ENCODE measurements at regions not wholly inside any gene's neighbourhood (a gene's known extent, or its start where the extent isn't known, plus 50 kb on each side); places are given as distances from the start of the nearest gene placed in this dataset.

DNA sequence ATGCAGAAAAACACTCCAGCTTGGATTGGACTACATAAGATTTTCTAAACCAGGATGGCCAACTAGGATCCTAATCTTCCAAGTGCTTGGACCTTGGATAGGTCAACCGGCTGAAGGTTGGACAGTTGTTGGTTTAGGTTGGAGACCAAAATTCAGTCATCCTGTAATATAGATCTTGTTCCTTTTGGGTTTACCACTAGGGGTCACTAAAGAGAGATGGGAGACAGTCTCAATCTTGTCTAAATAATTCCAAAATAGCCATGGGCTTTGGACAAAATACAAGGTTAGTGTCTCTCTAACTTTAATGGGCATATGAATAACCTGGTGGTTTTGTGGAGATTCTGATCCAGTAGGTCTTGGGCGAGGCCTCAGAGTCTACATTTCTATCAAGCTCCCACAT, 148.7 kb upstream of the ERCC6L2 start:
- H3K27ac Mint-ChIP-seq, result no peak overlapping the region
- H3K36me3 Mint-ChIP-seq, result no peaks in the 10 kb centered on the region
- peaks cover 0 to 27% (median 5%) of the 10 kb centered on the region in 7 donors for H3K9me3 Mint-ChIP-seq
- Histone ChIP-seq H3K4me1 (ENCODE audit: control insufficient read depth, insufficient read depth, low read length, poor library complexity, severe bottlenecking) (peaks cover 19% of the 10 kb centered on the region), H3K4me3 (ENCODE audit: low read depth, low read length) (no peak overlapping the region), H3K9me3 (ENCODE audit: control insufficient read depth in 2 of 2, low read length in 2 of 2) (peaks cover 5 to 18% of the 10 kb centered on the region in 2 experiments), H3K27me3 (ENCODE audit: control insufficient read depth, insufficient read depth, low read length) (no peaks in the 10 kb centered on the region), H3K27ac (ENCODE audit: insufficient read depth, low read length, poor library complexity, severe bottlenecking) (no peak overlapping the region), H3K36me3 (ENCODE audit: control insufficient read depth, insufficient read depth, low read length) (no peaks in the 10 kb centered on the region)
- DNase-seq (peak in 1 of 3 donors; percentile 32), ATAC-seq (ENCODE audit: low read depth in 2 of 2) (no peak)
- peaks cover 8 to 39% (median 21%) of the 10 kb centered on the region in 4 donors for H3K4me1 Mint-ChIP-seq
- H3K27me3 Mint-ChIP-seq, result peaks cover 9% of the 10 kb centered on the region
- H3K4me3 Mint-ChIP-seq, result no peak overlapping the region

DNA sequence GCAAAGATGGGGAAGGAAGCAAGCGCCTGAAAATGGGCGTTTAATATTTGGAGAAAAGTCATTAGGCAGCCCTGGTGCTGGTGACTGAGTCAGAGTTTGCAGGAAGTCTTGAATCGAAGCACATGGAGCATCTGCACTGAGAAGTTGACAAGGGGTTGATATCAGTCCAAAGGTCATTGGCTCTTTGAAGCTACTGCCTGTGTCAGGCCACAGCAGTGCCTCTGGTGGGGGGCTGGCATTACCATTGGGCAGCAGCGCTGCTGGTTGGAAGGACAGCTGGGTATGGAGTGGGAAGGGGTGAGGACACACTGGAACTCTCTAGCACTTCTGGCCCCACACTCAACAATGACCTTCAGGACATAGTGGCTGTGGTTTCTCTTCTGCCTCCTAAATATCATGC, 150.4 kb upstream of the ERCC6L2 start:
- peak overlapping the region; percentile 62 for H3K27ac ChIP-seq (ENCODE audit: insufficient read depth, low read length, poor library complexity, severe bottlenecking)
- no peaks in the 10 kb centered on the region for H3K36me3 Mint-ChIP-seq
- DNase-seq (no peak), ATAC-seq (ENCODE audit: low read depth in 2 of 2) (peak in 1 of 2 donors; percentile 5)
- H3K4me3 ChIP-seq (ENCODE audit: low read depth, low read length), result no peak overlapping the region
- peaks cover 5 to 18% of the 10 kb centered on the region in 2 experiments for H3K9me3 ChIP-seq (ENCODE audit: control insufficient read depth in 2 of 2, low read length in 2 of 2)
- H3K27me3 ChIP-seq (ENCODE audit: control insufficient read depth, insufficient read depth, low read length), result no peaks in the 10 kb centered on the region
- peaks cover 9% of the 10 kb centered on the region for H3K27me3 Mint-ChIP-seq
- H3K36me3 ChIP-seq (ENCODE audit: control insufficient read depth, insufficient read depth, low read length), result no peaks in the 10 kb centered on the region
- H3K4me3 Mint-ChIP-seq, result peak overlapping the region; percentile 8 to 33 (median 30)
- H3K4me1 ChIP-seq (ENCODE audit: control insufficient read depth, insufficient read depth, low read length, poor library complexity, severe bottlenecking), result peaks cover 19% of the 10 kb centered on the region
- peak overlapping the region; percentile 43 to 63 (median 55) for H3K27ac Mint-ChIP-seq
- H3K9me3 Mint-ChIP-seq, result peaks cover 0 to 25% (median 5%) of the 10 kb centered on the region in 7 donors
- peaks cover 8 to 39% (median 22%) of the 10 kb centered on the region in 4 donors for H3K4me1 Mint-ChIP-seq

DNA sequence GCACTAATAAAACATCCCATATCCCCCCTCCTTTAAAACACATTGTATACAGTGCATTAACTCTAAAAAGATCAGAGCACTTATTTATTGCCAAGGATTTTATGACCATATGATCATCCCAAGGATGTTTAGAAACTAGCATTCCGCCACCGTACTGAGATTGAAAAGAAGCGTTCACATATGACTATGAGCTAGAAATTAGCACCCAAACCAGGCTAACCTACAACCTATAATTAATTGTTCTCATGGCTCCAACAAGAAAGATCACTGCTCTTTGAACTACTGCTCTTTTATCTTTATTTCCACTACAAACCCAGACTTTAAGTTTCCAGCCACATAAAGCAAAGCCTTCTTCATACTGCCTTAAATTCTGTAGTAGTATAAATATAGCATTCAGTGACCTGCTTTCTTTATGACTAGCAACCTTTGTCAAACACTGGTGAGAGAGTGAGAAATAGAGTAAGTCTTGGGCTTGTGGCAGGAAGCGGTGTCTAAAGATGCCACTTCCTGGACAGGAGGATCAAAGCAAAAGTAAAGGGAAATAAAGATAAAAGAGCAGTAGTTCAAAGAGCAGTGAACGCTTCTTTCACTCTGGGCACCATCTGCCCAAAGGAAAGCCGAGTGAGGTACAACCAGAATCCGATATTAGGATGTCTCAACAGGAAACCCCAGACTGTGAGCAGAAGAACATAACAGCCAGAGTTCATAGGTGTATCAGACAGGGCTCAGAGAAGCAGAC, 151.1 kb upstream of the ERCC6L2 start:
- peak; percentile 37 to 90 (median 88) for DNase-seq
- Mint-ChIP-seq H3K27ac (peak overlapping the region; percentile 43 to 68 (median 55)), H3K4me1 (peaks cover 8 to 39% (median 22%) of the 10 kb centered on the region in 4 donors), H3K4me3 (peak overlapping the region; percentile 8 to 46 (median 30)), H3K9me3 (peaks cover 0 to 25% (median 5%) of the 10 kb centered on the region in 7 donors), H3K27me3 (peaks cover 9% of the 10 kb centered on the region), H3K36me3 (no peaks in the 10 kb centered on the region)
- Histone ChIP-seq H3K4me3 (ENCODE audit: low read depth, low read length) (no peak overlapping the region), H3K27ac (ENCODE audit: insufficient read depth, low read length, poor library complexity, severe bottlenecking) (peak overlapping the region; percentile 62), H3K4me1 (ENCODE audit: control insufficient read depth, insufficient read depth, low read length, poor library complexity, severe bottlenecking) (peaks cover 19% of the 10 kb centered on the region), H3K36me3 (ENCODE audit: control insufficient read depth, insufficient read depth, low read length) (no peaks in the 10 kb centered on the region), H3K9me3 (ENCODE audit: control insufficient read depth in 2 of 2, low read length in 2 of 2) (peaks cover 3 to 18% of the 10 kb centered on the region in 2 experiments), H3K27me3 (ENCODE audit: control insufficient read depth, insufficient read depth, low read length) (no peaks in the 10 kb centered on the region)
- peak; percentile 92 for ATAC-seq (ENCODE audit: low read depth in 2 of 2)

GRCh38 chr9:95722141-95722540, 153.3 kb upstream of the ERCC6L2 start:
- Mint-ChIP-seq H3K9me3 (peaks cover 3 to 25% (median 8%) of the 10 kb centered on the region in 7 donors), H3K27me3 (peaks cover 5% of the 10 kb centered on the region), H3K36me3 (no peaks in the 10 kb centered on the region), H3K4me1 (peaks cover 8 to 38% (median 22%) of the 10 kb centered on the region in 4 donors), H3K27ac (no peak overlapping the region), H3K4me3 (no peak overlapping the region)
- Histone ChIP-seq H3K36me3 (ENCODE audit: control insufficient read depth, insufficient read depth, low read length) (no peaks in the 10 kb centered on the region), H3K27ac (ENCODE audit: insufficient read depth, low read length, poor library complexity, severe bottlenecking) (no peak overlapping the region), H3K4me1 (ENCODE audit: control insufficient read depth, insufficient read depth, low read length, poor library complexity, severe bottlenecking) (peaks cover 19% of the 10 kb centered on the region), H3K27me3 (ENCODE audit: control insufficient read depth, insufficient read depth, low read length) (no peaks in the 10 kb centered on the region), H3K9me3 (ENCODE audit: control insufficient read depth in 2 of 2, low read length in 2 of 2) (peaks cover 5 to 18% of the 10 kb centered on the region in 2 experiments), H3K4me3 (ENCODE audit: low read depth, low read length) (no peak overlapping the region)
- ATAC-seq (ENCODE audit: low read depth in 2 of 2) (no peak), DNase-seq (no peak)

GRCh38 chr9:95721061-95721531, 154.4 kb upstream of the ERCC6L2 start:
- H3K4me3 ChIP-seq (ENCODE audit: low read depth, low read length), result no peak overlapping the region
- ATAC-seq (ENCODE audit: low read depth in 2 of 2), result no peak
- H3K36me3 ChIP-seq (ENCODE audit: control insufficient read depth, insufficient read depth, low read length), result no peaks in the 10 kb centered on the region
- H3K4me3 Mint-ChIP-seq, result no peak overlapping the region
- H3K4me1 ChIP-seq (ENCODE audit: control insufficient read depth, insufficient read depth, low read length, poor library complexity, severe bottlenecking), result peaks cover 19% of the 10 kb centered on the region
- H3K27ac ChIP-seq (ENCODE audit: insufficient read depth, low read length, poor library complexity, severe bottlenecking), result no peak overlapping the region
- no peaks in the 10 kb centered on the region for H3K27me3 ChIP-seq (ENCODE audit: control insufficient read depth, insufficient read depth, low read length)
- no peak overlapping the region for H3K27ac Mint-ChIP-seq
- H3K9me3 ChIP-seq (ENCODE audit: control insufficient read depth in 2 of 2, low read length in 2 of 2), result peaks cover 5 to 18% of the 10 kb centered on the region in 2 experiments
- no peak for DNase-seq
- peaks cover 3 to 26% (median 8%) of the 10 kb centered on the region in 7 donors for H3K9me3 Mint-ChIP-seq
- H3K27me3 Mint-ChIP-seq, result peaks cover 5% of the 10 kb centered on the region
- peaks cover 8 to 38% (median 22%) of the 10 kb centered on the region in 4 donors for H3K4me1 Mint-ChIP-seq
- no peaks in the 10 kb centered on the region for H3K36me3 Mint-ChIP-seq

GRCh38 chr9:95720496-95720895, 155.0 kb upstream of the ERCC6L2 start:
- ATAC-seq (ENCODE audit: low read depth in 2 of 2) (no peak), DNase-seq (no peak)
- H3K27ac Mint-ChIP-seq, result no peak overlapping the region
- peaks cover 4 to 27% (median 8%) of the 10 kb centered on the region in 7 donors for H3K9me3 Mint-ChIP-seq
- Histone ChIP-seq H3K36me3 (ENCODE audit: control insufficient read depth, insufficient read depth, low read length) (no peaks in the 10 kb centered on the region), H3K9me3 (ENCODE audit: control insufficient read depth in 2 of 2, low read length in 2 of 2) (peaks cover 2 to 18% of the 10 kb centered on the region in 2 experiments), H3K27ac (ENCODE audit: insufficient read depth, low read length, poor library complexity, severe bottlenecking) (no peak overlapping the region), H3K4me3 (ENCODE audit: low read depth, low read length) (no peak overlapping the region), H3K27me3 (ENCODE audit: control insufficient read depth, insufficient read depth, low read length) (no peaks in the 10 kb centered on the region), H3K4me1 (ENCODE audit: control insufficient read depth, insufficient read depth, low read length, poor library complexity, severe bottlenecking) (peaks cover 19% of the 10 kb centered on the region)
- H3K36me3 Mint-ChIP-seq, result no peaks in the 10 kb centered on the region
- H3K4me3 Mint-ChIP-seq, result no peak overlapping the region
- peaks cover 5% of the 10 kb centered on the region for H3K27me3 Mint-ChIP-seq
- peaks cover 8 to 32% (median 21%) of the 10 kb centered on the region in 4 donors for H3K4me1 Mint-ChIP-seq

DNA sequence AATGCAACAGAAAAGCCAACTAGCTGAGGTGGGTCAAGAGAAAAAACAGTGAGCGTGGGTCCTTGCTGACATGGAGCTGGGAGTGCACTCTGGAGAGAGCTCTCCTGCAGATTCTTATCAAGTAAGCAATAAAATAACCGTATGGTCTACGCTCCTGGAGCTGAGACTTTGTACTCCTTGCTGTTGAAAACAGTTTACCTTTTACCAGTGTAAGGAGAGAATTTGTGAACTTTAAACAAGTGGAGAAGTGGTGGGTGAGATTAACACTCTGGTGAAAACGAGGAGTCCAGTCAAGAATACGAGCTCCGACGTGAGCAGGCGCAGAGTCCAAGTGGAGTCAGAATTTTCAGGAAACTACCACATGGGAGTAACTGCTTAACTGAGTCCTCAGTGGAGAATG, 156.1 kb upstream of the ERCC6L2 start:
- H3K4me3 Mint-ChIP-seq, result no peak overlapping the region
- H3K27ac Mint-ChIP-seq, result no peak overlapping the region
- H3K9me3 Mint-ChIP-seq, result peaks cover 2 to 23% (median 8%) of the 10 kb centered on the region in 7 donors
- Histone ChIP-seq H3K36me3 (ENCODE audit: control insufficient read depth, insufficient read depth, low read length) (no peaks in the 10 kb centered on the region), H3K4me1 (ENCODE audit: control insufficient read depth, insufficient read depth, low read length, poor library complexity, severe bottlenecking) (peaks cover 8% of the 10 kb centered on the region), H3K4me3 (ENCODE audit: low read depth, low read length) (no peak overlapping the region), H3K27me3 (ENCODE audit: control insufficient read depth, insufficient read depth, low read length) (no peaks in the 10 kb centered on the region), H3K9me3 (ENCODE audit: control insufficient read depth in 2 of 2, low read length in 2 of 2) (peaks cover 5 to 11% of the 10 kb centered on the region in 2 experiments), H3K27ac (ENCODE audit: insufficient read depth, low read length, poor library complexity, severe bottlenecking) (no peak overlapping the region)
- peaks cover 5% of the 10 kb centered on the region for H3K27me3 Mint-ChIP-seq
- H3K36me3 Mint-ChIP-seq, result no peaks in the 10 kb centered on the region
- no peak for ATAC-seq (ENCODE audit: low read depth in 2 of 2)
- H3K4me1 Mint-ChIP-seq, result peaks cover 3 to 20% (median 12%) of the 10 kb centered on the region in 4 donors
- no peak for DNase-seq
